Hematopoietic multipotent progenitor cell treated with erythropoietin and hydrocortisone succinate and interleukin-3 and kit ligand, for 4 days (in vitro differentiated cells): ENCODE measurements at regions not wholly inside any gene's neighbourhood (a gene's known extent, or its start where the extent isn't known, plus 50 kb on each side); places are given as distances from the start of the nearest gene placed in this dataset.
"Not testable (repeated sequence)": the region's sequence is repeated elsewhere in the genome, so short reads cannot be mapped to it uniquely, and the experiment has no call there.

ENCODE experiments used
- DNase-seq: peaks from one replicate; pipeline ENCODE4 v3.0.0-alpha.2; 2015

DNA sequence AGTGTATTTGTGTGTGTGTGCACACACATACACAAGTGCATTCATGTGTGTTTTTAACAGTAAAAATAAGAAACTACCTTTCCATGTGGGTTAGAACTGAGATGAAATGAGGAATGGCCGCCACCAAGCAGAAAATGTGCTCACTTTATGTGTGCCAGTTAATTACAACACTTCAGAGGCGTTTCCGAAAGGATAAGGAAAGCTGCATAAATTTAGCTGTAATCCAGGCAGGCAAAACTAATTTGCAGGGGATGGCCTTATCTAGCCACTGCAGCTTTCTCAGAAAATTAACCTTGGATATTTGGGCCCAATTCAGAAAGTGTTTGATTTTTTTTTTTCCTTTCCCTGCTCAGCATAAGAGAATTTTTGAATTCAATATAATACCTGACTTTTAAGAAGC is 328.8 kb upstream of the PHF14 start:
- no peak for DNase-seq

DNA sequence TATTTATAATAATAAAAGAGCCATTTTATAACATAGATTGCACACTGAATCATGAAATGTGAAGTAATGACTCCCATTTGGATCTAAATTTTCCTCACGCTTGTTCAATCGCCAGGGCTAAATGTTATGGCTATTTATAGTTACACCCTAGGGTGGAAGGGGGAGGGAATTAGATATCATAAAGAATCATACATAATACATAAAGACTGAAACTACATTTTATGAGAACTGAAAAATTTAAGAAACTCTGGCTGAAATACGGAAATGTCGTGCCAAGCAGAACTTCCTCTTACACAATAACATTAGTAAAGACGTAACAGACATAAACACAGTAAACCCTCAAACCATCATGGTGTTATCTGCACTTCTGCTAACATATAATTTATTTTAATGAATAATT is 327.5 kb upstream of the PHF14 start:
- peak; percentile 48 for DNase-seq

DNA sequence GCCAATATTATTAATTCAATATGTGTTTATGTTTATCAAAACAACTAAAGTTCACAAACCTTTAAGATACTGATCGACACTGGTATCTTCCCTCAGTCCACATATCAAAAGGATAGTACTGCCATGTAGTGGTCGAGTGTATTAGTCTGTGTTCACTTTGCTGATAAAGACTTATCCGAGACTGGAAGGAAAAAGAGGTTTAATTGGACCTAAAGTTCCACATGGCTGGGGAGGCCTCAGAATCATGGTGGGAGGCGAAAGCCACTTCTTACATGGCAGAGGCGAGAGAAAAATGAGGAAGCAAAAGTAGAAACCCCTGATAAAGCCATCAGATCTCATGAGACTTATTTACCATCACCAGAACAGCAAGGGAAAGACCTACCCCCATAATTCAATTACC is 325.4 kb upstream of the PHF14 start:
- DNase-seq: no peak

DNA sequence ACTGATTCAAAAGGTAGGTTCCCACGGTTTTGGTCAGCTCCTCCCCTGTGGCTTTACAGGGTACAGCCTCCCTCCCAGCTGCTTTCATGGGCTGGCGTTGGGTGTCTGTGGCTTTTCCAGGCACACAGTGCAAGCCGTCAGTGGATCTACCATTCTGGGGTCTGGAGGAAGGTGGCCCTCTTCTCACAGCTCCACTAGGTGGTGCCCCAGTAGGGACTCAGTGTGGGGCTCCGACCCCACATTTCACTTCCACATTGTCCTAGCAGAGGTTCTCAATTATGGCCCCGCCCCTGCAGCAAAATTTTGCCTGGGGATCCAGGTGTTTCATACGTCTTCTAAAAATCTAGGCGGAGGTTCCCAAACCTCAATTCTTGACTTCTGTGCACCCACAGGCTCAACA is 324.6 kb upstream of the PHF14 start:
- DNase-seq: not testable (repeated sequence)

DNA sequence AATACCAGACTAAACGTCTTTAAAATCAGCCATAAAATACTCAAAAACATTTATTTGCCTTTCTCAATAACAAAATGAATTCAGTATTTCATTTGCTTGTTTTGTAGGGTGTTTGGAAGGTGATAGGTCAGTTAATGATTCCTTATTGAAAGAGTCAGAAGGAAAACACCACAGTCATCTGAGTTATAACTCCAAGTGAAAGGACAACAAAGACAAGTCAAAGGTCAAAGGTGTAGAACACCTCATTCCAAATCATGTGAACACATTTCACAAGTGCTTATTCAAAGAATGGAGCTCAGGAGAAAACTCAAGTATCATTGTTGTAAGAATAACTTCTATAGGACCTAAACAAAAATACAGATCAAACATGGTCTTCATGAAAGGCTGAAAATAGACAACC is 318.6 kb upstream of the PHF14 start:
- DNase-seq: no peak

DNA sequence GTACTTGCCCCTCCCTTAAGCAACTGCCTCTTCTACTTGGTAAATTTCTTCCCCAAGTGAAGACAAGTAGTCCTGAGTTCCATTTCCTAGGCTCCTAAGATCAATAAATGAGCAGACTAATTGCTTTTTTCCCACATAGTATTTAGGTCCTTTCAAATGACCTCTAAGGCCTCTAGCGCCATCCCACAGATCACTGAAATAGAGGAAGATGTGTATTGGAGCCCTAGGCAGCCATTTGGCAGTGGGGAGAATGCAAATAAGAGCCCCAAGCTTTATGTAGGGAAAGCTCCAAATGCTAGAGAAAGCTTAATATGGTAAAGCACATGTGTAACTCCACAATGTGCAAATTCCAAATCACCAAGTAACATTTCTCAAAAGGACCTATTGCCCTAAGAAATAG is 316.5 kb upstream of the PHF14 start:
- no peak for DNase-seq

DNA sequence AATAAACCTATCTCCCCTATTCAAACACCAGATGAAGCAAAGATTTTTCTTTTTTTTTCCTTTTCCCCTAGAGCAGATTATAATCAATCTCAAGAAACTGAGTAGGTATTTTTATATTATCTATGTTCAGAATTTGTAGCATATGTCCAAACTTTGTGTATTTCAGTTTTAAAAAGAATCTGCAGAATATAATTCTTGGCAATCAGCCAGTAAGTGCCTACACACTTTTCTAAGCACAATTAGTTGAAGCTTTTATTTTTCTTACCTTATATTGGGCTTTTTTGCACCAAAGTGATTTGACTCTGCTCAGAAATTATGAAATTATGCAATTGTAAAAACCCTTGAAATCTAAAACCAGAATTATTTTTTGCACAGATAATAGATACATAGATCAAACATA is 315.8 kb upstream of the PHF14 start:
- DNase-seq: no peak

DNA sequence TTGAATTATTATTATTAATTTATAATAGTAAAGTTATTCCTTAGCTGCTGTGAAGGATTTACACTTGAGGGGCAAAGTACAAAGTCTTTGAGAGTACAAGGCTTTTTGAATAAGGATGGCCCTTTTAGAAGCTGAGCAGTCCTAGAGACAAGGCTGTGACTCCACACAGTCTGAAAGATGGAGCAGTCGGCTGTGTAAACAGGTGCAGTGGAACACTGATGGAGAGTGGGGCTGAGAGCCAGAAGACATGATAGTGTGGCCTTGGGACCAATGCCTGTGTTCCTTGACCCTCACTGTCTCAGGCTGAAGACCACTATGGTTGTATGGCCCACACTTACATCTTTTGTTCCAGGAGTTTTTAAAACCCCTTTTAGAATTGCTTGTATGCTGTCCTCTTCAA is 311.2 kb upstream of the PHF14 start:
- DNase-seq: no peak

DNA sequence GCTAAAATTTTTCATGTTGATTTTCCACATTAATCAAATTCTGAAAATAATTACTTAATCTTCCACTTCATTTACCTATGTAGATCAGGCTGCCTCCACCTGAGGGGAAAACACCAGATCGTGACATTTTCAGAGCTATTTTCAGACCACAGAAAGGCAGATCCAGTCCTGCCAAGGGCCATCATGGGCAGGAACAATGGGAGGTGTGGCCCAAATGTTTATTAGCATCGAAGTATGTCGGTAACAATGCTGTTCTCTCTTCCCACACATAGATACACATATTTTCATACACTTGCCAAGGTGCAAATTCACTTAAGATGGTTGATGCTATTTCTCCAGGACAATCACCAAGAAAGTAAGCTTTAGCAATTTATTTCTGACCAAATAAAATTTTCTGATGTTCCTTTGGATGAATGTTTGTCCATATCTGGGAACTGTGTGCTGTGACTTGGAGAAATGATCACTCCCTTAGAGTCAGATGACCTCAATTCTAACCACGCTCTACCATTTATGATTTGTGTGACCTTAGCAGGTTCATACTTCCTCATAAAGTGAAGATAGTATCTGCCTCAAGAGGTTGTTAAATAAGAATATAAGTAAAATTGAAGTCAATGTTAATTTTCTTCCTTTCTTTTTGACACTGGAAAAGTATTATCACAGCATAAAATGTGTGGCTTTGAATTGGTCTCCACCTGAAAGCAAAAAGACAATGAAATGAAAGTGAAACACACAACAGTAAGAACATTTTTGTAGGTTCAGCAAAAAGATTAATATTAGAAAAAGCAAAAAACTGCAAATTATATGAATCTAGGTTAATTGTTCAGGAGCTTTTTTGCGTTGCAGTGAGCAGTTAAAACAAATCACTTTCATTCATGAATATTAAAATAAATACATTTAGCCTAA is 310.4 kb upstream of the PHF14 start:
- DNase-seq: peak; percentile 38

DNA sequence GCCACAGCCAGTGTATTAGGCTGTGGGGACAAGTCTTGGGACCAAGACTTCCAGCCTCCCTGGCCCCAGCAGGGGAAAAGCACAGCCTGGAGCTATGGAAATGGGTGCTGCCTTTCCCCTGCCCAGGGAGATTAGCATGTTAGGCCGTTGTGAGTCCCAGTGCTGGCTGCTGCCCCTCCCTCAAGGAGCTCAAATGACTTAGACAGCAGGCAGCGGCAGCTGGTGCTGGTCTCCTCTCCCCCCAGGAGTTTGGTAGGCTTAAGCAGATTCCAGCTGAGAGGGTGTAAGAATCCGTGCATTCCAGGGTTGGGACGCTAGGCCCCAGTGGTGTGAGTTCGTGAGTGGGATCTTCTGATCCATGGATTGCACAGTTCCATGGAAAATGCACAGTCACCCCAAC is 301.5 kb upstream of the PHF14 start:
- no peak for DNase-seq

DNA sequence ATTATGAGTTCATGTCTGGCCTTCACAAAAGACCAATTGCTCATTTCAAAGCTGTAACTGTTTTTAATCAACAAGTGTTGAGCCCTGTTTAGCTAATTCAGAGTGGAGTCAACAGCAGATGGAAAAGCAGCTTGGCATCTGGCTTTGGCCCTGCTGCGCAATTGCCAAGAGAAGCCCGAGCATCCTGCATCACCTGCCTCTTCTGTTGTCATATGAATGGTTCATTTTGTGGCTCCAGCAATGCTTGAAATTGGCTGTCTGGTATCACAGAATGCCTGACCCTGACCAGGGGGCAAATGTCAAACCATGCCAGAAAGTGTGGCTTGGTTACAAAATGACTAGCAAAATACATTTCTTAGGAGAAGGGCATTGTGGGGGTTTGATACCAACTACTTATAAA is 296.5 kb upstream of the PHF14 start:
- no peak for DNase-seq

DNA sequence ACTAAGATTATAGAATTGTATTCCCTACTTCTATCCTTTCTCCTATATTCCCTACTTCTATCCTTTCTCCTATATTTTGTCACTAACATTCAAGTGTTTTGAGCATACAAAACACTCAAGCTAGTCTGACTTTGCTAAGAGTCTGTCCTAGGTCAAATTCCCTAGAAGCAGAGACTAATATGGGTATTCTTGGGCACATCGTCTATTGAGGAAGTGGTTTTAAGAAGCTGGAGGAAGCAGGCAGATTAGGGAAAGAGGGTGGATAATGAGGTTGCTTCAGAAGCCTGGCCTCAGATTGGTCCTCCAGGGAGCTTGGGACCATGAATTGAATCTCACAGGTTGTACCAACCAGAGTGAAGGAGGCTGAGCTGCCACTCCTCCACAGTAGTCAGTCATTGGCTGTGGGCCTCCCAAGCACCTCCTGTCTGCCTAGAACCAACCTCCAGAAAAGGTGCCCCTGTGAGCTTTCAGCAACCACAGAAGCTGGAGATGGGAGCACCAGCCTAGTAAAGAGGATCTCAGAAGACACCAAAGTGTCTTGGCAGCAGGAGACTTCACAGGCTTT is 295.9 kb upstream of the PHF14 start:
- DNase-seq: peak; percentile 43

DNA sequence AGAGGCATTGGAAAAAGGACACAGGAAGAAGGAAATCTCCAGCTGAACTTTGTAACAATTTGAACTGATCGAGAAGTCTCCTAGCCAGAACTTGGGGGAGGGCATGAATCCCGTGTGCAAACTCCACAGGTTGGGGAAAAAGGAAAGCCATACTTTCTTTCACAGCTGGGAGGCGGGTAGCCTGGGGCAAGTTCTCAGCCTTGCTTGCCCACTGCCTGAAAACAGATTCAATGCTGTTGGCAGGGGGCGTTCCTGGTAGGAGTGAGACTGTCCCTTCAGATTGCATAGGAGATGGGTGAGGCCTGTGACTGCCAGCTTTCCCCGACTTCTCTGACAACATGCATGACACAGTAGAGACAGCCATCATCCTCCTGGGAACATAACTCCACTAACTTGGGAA is 289.1 kb upstream of the PHF14 start:
- DNase-seq: no peak

DNA sequence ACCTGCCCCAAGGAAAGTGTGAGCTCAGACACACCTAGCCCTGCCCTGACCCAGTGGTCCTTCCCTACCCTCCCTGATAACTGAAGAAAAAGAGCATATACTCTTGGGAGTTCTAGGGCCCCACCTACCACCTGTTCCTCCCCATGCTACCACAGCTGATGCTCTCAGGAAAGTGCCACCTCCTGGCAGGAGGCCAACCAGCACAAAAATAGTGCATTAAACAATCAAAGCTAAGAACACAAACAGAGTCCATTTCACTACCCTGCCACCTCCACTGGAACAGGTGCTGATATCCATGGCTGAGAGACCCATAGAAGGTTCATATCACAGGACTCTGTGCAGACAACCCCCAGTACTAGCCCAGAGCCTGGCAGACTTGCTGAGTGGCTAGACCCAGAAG is 288.6 kb upstream of the PHF14 start:
- DNase-seq: no peak

DNA sequence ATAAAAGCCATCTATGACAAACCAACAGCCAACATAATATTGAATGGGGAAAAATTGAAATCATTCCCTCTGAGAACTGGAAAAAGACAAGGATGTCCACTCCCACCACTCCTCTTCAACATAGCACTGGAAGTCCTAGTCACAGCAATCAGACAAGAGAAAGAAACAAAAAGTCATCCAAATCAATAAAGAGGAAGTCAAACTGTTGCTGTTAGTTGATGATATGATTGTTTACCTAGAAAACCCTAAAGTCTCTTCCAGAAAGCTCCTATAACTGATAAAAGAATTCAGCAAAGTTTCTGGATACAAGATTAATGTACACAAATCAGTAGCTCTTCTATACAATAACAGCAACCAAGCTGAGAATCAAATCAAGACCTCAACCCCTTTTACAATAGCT is 285.1 kb upstream of the PHF14 start:
- DNase-seq: no peak

DNA sequence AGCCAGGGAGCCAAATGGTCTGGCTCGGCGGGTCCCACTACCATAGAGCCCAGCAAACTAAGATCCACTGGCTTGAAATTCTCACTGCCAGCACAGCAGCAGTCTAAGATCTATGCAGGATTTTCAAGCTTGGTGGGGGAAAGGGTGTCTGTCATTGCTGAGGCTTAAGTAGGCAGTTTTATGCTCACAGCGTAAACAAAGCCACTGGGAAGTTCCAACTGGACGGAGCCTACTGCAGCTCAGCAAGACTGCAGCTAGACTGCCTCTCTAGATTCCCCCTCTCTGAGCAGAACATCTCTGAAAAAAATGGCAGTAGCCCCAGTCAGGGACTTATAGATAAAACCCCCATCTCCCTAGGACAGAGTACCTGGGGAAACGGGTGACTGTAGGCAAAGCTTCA is 277.6 kb upstream of the PHF14 start:
- no peak for DNase-seq

DNA sequence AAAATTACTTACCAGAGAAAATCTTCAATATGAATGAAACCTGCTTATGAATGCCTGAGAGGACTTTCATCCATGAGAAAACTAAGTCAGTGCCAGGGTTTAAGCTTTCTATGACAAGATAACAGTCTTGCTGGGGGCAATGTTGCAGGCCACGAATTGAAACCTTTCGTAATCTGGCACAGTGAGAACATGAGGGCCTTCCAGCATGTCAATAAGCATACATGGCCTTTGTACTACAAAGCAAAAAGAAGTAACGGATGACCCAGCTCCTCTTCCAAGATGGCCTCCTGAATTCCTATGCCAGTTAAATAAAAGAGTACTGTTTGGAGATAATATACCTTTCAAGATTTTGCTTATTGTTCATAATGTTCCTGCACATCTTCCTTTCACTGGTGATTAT is 270.6 kb upstream of the PHF14 start:
- DNase-seq: no peak

DNA sequence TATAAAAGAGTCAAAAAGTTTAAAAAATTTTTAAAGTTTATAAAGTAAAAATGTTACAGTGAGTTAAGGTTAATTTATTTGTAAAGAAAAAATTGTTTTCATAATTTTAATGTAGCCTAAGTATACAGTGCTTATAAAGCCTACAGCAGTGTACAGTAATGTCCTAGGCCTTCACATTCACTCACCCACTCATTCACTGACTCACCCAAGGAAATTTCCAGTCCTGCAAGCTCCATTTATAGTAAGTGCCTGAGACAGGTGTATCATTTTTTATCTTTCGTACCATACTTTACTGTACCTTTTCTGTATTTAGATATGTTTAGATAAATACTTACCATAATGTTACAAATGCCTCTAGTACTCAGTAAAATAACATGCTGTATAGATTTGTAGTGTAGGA is 269.7 kb upstream of the PHF14 start:
- DNase-seq: no peak

DNA sequence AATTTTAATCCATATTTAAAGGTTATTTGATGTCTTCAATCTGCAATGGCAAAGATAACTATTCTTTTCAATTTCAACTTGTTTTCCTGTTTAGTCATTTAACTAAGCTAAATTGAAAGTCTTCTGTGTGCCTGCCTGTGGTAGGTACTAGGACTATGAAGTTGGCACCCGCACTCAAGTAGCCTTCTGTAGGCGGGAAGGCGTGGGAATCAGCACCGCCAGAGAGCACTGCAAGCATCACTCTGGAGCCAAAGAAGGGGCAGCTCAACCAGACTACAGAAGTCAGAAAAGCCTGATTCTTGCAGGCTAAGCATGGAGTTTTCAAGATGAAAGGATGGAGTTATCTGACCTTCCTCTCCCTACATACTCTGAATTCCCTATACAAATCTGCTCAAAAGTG is 269.0 kb upstream of the PHF14 start:
- DNase-seq: no peak

DNA sequence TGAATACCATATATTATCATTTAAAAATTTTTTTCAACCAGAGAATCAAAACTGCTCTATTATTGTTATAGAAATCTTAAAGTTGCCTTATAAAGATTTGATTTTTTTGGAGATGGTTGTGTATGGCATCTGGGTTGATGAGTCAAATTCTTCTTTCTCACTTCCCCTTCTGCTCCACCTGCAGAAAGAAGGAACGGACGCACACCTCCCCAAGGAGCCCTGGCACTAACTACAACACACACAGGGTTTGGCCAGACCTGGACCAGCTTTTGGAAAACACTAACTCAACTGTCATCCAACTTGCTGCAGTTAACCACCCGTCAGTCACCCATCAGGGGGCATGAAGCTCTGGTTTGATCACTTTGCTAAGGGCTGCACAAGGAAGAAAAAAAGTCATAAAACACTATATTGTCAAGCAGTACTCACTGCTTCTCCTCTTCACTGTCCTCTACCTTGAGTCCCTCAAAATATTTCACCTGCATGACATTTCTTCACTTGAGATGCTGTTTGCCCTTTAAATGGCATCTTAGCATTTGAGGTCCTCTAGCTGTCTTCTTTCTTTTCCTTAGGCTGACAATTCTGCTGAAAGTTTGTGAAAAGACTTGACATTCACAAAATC is 266.7 kb upstream of the PHF14 start:
- no peak for DNase-seq

DNA sequence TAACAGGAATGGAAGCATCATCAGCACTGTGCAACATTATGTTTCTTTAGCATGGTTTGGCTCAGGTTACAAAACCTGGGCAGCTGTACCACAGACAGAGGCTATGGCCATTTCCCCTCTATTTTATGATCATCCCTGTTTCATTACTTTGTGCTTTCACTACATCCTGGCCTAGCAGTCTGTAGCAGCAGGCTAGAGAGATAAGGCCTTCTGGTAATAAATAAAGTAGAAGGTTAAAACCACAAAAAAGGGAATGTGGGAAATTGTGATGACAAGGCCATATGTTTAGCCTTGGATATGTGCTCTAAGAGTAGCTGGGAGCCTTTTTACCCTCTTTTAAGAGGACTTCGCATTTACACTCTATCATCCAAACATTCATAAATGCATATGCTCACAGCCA is 266.2 kb upstream of the PHF14 start:
- DNase-seq: peak; percentile 89

DNA sequence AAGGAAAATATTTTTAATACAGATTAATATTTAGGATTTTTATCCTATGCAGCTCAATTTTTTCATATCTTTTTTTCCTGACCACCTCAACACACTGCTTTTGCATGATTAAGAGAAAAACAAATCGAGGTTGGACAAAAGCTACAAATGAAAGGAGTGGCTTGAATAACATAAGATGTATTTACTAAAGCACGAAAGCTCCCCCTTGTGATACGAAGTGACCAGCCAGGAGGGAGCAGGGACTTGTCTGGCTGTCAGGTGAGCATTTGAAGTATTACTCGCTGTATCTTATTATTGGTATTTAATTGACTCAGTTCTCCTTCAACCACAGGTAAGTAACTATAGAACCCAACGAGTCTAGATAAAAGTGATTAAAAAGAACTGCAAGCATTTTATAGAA is 265.2 kb upstream of the PHF14 start:
- DNase-seq: peak; percentile 86

DNA sequence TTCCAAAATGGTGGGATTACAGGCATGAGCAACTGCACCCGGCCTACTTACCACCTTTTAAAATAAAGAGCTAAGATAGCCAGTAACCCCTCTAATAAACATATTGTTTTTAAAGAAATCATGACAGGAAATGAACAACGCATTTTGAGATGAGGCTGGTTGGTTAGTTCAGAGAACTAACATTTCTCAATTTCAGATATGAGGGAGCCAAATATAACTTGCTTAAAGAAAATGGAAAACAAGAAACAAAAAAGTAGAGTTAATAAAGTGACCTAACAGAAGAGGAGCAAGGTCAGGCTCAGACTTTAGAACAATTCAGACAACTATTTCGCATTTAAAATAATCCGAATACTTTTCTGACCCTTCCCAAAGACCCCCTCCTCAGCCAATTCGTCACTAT is 254.9 kb upstream of the PHF14 start:
- no peak for DNase-seq

DNA sequence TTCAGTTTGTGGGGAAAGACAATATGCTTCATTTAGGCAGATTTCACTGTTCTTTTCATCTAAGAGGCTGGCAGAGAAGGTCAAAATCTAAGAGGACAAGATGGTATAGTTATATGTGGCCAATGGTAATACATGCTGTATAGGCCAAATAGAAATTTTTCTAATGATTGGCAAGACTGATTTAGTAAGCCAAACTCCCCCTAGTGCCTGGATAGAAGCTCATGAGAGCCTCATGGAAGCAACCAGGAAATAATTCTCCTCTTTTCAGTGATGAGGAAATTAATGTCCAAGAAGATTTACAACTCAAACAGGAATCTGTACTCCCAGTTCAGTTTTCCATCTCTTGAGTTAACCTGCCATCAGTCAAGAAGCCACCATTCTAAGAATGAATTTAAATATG is 253.6 kb upstream of the PHF14 start:
- DNase-seq: no peak

DNA sequence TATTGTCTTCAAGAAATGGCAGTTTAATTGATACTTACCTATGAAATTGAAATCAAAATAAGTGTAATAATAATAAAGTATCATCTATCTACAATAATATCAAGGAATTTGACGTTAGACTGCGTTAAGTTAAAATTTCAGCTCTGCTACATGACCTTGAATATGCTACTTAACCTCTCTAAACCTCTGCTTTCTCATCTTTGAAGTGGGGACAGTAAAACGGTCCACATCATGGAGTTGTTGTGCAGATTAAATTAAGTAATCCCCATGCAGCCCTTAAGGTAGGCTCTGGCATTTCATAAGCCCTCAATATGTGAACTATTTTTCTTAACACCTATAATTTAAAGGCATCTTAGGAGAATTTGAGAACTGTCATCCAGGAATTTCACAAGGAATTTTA is 252.4 kb upstream of the PHF14 start:
- no peak for DNase-seq
